Thyroid gland (tissue), 4 donors: ENCODE measurements at regions not wholly inside any gene's neighbourhood (a gene's known extent, or its start where the extent isn't known, plus 50 kb on each side); places are given as distances from the start of the nearest gene placed in this dataset.

Source experiments
- CTCF ChIP-seq, 6 experiments: fragments of 200-600 bp in 3 of 6; fragments of 450-650 bp in 3 of 6; sonication (generic) in 3 of 6; IDR thresholded peaks; one replicate each; pipeline ENCODE4 v1.5.1; 2016 to 2019; ENCODE audit warnings: antibody characterized with exemption in 6 of 6, mild to moderate bottlenecking in 2 of 6, inconsistent platforms in 1 of 6, moderate library complexity in 1 of 6
- POLR2A ChIP-seq, 2 donors: fragments of 450-650 bp; IDR thresholded peaks; one replicate each; pipeline ENCODE4 v1.6.1; 2017; ENCODE audit warnings: antibody characterized with exemption in 2 of 2, mild to moderate bottlenecking in 2 of 2, moderate library complexity in 1 of 2

- no peak for TF ChIP-seq POLR2A (IDR thresholded peaks at IDR 0.05)
- no peak for TF ChIP-seq CTCF (IDR thresholded peaks at IDR 0.05)
Measured at GRCh38 chr2:239666053-239666854, 265.4 kb upstream of the HDAC4 start.
